ENCODE measurements at regions not wholly inside any gene's neighbourhood (a gene's known extent, or its start where the extent isn't known, plus 50 kb on each side); places are given as distances from the start of the nearest gene placed in this dataset.

- no peak for TF ChIP-seq ZHX2 (IDR thresholded peaks at IDR 0.05; ENCODE audit: low read depth)
- no peak for TF ChIP-seq ZHX2 (CRISPR knock-in tag; IDR thresholded peaks at IDR 0.05; ENCODE audit: borderline replicate concordance)
Observed at GRCh38 chrX:131923614-131924250, 99.4 kb upstream of the STK26 start (continued).

- no peak overlapping the region for H3K9ac ChIP-seq (ENCODE audit: insufficient read depth, low read depth, low read length)
- no peaks in the 10 kb centered on the region for H3K27me3 ChIP-seq (ENCODE audit: control insufficient read depth in 1 of 2, insufficient read depth in 2 of 2, low read length in 2 of 2)
- H2AFZ ChIP-seq (ENCODE audit: low read length), result no peak overlapping the region
- no peaks in the 10 kb centered on the region for H3K79me2 ChIP-seq (ENCODE audit: insufficient read depth, low read length)
- ATAC-seq, result no peak
- POLR2A ChIA-PET, result no interaction called here
- H3K4me2 ChIP-seq (ENCODE audit: low read depth, low read length), result no peak overlapping the region
- H3K4me3 ChIP-seq (replicated peaks in 1 of 3; ENCODE audit: insufficient read depth in 1 of 3, low read depth in 2 of 3, low read length in 3 of 3), result no peak overlapping the region
- no peaks in the 10 kb centered on the region for H3K9me3 ChIP-seq (ENCODE audit: low read length)
- no peak for DNase-seq (ENCODE audit: low spot score)
- TF ChIP-seq KDM4B (CRISPR knock-in tag; IDR thresholded peaks at IDR 0.05), result no peak
- TF ChIP-seq JUND (CRISPR knock-in tag; IDR thresholded peaks at IDR 0.05), result no peak
- in situ Hi-C loops (cut with HindIII; ENCODE audit: extremely low pct_ligation_motif_present, low pct_unique_long_range_greater_than_20kb) (no loop called here), intact Hi-C loops (cut with micrococcal nuclease; ENCODE audit: unreplicated experiment) (no loop called here)
- H4K20me1 ChIP-seq (ENCODE audit: insufficient read depth, low read length), result no peaks in the 10 kb centered on the region
- no peaks in the 10 kb centered on the region for H3K36me3 ChIP-seq (replicated peaks in 1 of 2; ENCODE audit: control insufficient read depth in 1 of 2, insufficient read depth in 2 of 2, low read length in 2 of 2)
- FAIRE-seq, result no peak
- 58% methylated on average over 5 of the region's 8 CpGs for WGBS (ENCODE audit: low lambda C conversion rate)
- no peaks in the 10 kb centered on the region for H3K4me1 ChIP-seq (ENCODE audit: insufficient read depth, low read length)
- CTCF ChIA-PET (ENCODE audit: low intra/inter-chr PET ratio, low total read pairs), result no interaction called here
- no peak overlapping the region for H3K27ac ChIP-seq (ENCODE audit: extremely low read length, insufficient read depth, low read length)
- no TSS peak for BruUV-seq (replicated peaks)
Observed at GRCh38 chrX:131938749-131939148, 84.4 kb upstream of the STK26 start.

Measured in HepG2 (cell line).